ENCODE measurements at regions not wholly inside any gene's neighbourhood (a gene's known extent, or its start where the extent isn't known, plus 50 kb on each side); places are given as distances from the start of the nearest gene placed in this dataset.

DNA sequence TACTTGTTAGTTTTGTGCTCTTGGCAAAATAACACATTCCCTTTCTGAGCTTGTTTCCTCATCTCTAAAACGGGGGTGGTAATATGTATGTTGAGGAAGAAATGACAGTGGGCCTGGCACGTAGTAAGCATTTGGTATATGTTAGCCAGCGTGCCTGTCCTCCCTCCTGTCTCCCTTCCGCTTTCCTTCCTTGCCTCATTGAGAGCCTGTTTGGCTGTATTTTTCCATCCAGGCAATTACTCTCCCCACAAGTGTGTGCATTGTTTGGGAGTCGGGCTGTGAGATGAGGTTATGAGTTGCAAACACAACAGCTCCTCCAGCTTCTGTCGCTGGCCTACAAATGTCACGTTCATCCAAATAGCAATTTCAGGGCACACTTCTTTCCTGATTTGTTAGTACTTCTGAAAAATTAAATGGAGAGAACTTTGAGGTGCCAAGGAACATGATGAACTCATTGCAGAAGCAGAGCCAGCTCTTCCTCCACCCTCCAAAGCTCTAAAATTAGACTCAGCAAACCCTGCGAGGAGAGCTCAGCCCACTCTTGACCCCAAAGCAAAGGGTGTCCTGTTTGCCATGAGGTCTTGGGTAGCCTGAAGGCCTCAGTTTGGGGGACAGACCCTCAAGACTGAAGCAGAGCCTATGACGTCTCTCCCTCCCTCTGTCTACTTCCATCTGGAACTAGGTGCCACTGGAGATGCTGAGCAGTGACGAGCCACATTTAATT lies 50.7 kb upstream of the TOX2 start:
- no peak for DNase-seq (ENCODE audit: low read depth)

DNA sequence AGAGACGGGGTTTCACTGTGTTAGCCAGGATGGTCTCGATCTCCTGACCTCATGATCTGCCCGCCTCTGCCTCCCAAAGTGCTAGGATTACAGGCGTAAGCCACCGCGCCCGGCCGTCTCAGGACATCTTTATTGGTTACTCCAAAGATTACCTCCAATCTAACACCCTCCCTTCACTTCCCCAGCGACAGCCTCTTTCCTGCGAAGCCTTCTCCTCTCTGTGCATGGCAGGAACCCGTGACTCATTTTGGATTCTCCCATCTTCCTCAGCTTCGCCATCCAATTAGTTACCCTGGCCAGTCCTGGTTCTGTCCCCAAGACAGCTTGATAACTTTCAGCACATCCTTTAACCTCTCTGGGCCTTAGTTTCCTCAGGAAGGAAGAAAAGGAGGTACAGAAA lies 51.3 kb upstream of the TOX2 start:
- no peak for DNase-seq (ENCODE audit: low read depth)

DNA sequence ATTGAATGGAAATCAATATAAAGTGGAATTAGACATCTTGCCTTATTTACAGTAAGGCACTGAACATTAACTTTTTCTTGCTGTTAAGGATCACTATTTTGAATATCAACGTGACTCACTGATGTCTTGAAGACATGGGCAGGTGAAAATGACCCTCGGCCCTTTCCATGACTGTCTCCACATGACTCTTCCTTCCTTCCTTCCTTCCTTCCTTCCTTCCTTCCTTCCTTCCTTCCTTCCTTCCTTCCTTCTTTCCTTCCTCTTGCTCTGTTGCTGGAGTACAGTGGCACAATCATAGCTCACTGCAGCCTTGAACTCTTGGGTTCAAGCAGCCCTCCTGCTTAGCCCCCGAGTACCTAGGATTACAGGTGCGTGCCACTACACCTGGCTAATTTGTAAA lies 52.2 kb upstream of the TOX2 start:
- DNase-seq (ENCODE audit: low read depth) = no peak

DNA sequence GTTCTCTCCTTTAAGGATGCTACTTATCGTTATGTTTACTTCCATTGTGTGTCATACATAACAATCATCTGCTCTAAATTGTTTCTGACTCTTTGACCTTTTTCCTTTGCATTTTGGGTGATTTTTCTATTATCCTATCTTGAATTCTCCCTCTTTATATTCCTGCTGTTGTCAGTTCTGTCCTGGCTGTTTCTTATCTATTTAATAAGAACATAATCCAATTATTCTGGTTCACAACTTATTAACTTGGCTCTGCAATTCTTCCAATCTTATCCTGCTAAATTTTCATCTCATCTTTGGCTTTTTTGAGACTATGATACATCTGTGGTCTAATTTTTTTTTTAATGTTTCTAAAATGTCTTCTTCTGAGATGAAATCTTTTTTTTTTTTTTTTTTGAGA lies 54.7 kb upstream of the TOX2 start:
- DNase-seq (ENCODE audit: low read depth) = no peak

DNA sequence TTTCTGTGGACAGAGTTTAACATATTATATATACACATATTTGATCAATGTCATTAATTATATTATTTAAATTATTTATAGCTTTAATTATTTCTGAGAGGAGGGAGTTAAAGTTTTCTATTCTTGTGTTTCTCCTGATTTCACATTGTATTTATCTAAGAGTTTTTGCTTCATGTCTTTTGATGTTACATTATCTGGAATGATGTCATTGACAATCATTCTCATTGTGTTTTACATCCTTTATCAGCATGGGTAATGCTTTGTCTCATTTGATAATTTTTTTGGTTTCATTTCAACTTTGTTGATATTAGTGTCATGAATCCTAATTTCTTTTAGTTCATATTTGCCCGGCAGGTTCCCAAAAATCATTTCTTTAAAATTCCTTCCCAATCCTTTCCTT lies 56.7 kb upstream of the TOX2 start:
- no peak for DNase-seq (ENCODE audit: low read depth)

DNA sequence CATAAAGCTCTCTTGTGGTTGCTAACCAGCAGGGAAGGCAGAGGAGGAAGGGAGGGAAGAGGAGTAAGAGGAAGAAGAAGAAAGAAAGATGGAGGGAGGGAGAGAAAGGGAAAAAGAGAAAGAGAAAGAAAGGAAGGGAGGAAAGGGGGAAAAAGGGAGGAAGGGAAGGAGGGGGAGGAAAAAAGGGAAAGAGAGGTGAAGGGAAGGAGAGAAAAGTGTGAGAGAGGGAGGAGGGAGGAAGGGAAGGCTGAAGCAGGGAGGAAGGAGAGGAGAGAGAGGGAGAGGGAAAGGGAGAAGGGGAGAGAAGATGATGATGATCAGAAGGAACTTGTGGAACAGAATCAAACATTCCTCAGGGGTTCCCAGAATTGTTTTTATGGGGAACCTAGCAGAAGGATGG lies 57.5 kb upstream of the TOX2 start:
- DNase-seq (ENCODE audit: low read depth) = no peak

DNA sequence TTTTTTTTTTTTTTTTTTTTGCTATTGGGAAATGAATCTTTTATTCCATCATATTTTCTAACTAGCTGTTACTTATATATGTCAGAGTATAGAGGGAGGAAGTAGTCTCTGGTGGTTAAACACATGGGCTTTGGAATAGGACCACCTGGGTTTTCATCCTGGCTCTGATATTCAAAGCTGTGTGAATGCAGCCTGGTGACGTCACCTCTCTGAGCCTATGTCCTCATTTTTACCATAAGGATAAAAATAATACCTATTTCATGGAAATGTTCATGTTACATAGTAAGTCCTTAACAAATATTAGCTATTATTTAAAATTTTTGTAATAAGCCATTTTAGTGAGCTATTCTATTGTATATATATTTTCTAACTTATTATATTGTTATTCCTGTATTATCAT lies 58.8 kb upstream of the TOX2 start:
- DNase-seq (ENCODE audit: low read depth) = no peak

DNA sequence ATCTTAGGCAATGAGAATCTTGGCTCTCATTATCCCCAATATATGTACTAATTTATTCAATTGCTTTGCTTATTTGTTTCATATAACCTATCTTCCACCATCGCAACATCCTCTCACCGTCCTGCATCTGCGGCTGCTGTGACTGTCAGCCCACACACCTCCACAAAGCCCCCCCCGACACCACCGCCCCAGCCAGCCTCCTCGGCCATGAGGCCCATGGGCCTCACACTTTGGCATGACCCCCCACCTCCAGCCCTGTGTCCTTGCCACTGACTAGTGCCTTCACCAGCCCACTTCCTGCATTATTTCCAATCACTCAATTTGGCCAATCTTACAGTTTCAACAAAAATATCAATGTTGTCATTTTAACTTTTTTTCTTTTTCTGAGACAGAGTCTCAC lies 60.7 kb upstream of the TOX2 start:
- DNase-seq (ENCODE audit: low read depth) = no peak

DNA sequence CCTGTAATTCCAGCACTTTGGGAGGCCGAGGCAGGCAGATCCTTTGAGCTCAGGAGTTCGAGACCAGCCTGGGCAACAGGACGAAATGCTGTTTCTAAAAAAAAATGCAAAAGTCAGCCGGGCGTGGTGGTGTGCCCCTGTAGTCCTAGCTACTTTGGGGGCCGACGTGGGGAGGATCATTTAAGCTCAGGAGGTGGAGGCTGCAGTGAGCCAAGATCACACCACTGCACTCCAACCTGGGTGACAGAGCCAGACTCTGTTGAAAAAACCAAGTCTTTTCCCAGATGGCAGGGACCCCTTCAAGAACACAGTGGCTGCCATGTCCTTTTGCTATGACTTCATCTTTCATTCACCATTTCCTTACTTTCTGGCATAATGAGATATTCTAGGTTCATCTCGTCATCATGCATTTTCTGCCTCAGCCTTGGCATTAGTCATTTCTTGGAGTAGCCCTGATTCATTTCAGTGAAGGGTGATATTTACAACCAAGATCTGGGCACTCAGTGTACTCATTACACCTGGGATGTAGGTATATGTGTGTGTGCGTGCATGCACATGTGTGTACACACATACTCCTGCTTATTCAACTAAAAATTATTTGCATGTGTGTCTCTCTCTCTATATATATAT lies 61.4 kb upstream of the TOX2 start:
- peak; percentile 13 for DNase-seq (ENCODE audit: low read depth)

DNA sequence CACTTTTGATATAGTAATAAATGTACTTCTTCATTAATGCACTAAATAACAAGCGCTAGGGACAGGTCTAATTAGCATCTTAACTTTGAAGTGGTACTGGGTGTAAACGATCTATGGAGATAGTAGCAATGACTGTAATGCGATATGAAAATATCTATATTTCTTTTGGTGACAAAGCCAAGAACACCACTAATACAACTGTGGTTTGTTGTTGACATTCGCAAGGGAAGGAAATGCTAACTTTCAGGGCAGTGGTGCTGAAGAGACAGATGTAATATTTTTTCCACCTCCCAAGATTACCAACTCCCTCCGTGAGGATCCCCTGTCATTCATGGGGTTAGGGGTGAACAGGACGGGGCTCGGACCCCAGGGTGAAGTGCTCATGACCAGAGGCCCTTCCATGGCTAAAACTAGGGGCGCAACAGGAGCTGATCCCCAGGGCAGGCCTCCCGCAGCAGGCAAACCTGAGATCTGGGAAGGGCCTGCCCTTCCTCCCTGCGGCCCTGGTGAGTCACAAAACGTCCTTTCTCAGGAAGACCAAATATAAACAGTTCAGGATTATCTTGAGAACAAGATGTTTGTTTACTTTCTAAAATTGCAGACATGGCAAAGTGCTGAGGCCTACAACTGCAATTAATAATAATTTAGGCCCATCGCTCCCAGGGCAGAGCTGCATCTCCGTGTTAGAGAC lies 65.0 kb upstream of the TOX2 start:
- DNase-seq (ENCODE audit: low read depth) = peak; percentile 41

DNA sequence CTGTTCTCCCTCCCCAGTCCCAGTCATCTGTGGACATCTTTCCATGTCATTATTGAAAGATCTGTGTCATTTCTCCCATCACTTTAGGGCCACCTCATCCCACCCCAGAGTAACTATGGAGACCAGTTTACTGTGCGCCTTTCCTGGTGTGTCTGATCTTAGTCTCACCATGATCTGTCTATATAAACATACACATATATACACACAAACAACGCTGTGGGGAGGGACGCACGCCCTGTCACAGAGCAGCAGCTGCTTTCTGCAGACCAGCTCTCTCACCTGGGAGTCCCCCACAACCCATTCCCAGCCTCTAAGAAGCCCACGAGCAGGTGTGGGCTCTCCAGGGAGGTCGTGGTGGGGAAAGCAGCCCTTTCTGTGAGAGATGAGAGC lies 68.1 kb upstream of the TOX2 start:
- no peak for DNase-seq (ENCODE audit: low read depth)

DNA sequence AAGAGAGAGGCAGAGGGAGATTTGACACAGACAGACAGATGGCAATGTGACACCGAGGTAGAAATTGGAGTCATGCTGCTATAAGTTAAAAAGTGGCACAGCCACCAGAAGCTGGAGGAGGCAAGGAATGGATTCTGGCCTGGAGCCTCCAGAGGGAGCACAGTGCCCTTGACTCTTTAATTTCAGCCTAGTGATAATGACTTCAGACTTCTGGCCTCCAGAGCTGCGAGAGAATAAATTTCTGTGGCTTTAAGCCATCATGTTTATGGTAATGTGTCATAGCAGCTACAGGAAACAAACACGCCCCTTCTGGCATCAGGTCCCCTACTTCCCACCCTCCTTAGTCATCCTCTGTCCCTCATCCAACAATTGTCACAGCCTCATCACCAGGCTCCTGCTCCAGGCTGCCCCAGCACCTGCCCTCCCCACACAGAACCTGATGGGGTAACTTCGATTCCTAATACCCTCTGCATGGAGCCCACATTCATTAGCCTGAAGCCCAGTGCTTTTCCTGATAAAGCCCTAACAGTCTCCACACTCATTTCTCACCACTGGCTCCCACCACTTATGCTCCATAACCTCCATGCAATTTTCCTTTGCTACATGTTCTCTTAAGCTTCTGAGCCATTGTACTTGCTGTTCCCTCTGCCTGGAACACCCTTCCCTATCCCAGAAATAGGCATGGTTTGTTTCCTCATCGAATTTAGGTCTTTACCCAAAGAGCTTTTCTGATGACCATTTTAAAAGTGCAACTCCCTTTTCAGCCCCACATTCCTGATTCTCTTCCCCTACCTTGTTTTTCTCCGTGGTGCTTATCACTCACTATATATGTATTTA lies 69.7 kb upstream of the TOX2 start:
- peak; percentile 92 for DNase-seq (ENCODE audit: low read depth)

DNA sequence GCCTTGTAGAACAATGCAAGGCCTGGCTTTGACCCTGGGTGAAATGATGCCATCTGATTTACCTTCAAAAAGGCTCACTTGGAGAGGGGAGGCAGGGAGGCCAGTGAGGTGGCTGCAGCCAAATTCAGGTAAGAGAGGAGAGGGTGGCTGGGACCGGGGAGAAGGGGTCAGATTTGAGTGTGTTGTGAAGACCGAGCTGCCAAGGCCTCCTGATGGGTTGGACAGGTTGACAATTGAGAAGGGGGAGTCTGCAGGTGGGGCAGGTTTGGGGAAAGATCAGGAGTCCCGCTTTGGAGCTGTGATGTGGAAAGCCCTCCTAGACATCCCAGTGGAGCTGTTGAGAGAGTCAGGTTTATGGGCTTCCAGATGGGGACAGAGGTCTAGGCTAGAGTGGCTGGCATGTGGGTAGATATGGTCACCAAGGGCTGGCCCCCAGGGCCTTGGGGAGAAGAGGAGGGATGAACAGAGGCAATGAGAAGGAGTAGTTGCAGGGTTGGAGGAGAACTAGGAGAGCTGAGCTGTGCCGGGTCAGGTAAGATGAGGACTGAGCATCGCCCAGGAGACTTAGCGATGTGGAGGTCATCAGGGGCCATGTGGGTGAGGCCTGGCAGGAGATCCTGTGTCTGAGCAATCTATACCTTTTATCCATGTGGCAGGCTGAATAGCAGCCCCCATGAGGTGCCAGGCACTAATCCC lies 70.5 kb upstream of the TOX2 start:
- DNase-seq (ENCODE audit: low read depth) = no peak

DNA sequence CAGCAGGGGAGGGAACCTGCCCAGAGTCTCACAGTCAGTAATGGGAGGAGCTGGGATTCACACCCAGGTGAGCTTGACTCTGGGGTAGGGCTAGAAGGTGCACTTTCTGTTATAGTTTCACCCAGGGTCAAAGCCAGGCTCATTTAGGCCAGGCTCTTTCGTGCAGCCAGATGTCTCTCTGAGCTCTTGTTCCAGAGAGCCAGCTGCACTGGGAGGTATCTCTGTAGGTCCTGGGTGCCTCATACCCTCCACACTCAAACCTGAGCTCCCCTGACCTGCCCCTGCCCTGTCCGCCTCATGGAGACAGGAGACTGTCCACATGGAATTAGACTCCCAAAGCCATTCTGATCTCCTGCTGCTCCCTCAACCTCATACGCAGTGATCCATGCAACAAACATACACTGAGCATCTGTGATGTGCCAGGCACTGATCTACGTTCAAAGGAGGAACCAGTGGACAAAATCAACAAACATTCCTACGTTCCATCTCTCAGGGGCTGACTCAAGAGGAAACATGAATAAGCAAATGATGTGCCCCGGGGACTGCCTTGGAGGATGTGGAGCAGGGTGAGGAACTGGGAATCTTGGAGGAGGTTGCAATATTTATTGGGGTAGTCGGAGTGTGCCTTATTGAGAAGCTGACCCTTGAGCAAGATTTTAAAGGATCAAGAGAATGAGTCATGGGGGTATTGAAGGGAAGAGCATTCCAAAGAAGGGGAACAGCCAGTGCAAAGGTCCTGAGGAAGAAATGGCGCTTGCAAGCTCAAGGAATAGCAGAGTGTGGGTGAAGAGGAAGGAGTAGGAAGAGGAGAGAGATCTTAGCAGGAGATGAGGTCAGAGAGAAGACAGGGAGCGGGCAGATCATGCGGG lies 71.3 kb upstream of the TOX2 start:
- peak; percentile 12 for DNase-seq (ENCODE audit: low read depth)

DNA sequence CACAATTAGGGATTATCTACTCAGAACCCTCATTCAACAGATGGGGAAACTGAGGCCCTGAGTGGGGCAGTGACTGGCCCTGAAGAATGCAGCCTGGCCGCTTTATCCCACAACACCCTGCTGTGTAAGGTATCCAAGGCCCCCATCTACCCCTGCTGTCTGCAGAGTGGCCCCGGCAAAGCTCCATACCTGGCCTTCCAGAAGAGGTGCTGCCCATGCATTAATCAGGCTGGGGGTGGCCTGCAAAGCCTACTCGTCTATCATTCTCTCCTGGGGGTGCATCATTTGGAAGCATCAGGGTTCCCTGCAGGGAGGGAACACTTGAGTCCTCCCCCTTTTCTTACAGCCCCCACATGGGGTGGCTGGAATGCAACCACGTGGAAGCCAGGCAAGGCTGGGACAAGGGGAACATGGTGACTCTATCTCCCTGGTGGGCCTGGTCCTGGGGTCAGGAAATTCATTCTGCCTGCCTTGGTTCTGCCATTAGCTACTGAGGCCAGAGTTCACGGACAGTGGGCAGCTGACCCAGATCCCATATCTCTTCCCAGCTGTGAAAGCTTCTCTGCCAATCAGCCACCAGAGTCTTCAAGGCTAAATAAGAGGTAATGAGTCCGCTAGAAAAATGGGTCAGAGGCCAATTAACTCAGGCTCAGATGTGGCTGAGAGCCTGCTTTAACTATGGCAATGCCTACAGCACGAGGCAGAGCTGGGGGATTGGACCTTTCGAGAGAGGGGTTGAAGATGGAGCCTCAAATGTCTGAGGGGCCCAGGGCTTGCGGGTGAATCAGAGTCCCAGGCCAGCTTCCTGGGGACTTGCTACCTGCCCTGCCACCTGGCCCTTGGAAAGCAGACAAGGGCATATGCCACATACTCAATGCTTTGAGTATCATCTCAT lies 72.3 kb upstream of the TOX2 start:
- no peak for DNase-seq (ENCODE audit: low read depth)

DNA sequence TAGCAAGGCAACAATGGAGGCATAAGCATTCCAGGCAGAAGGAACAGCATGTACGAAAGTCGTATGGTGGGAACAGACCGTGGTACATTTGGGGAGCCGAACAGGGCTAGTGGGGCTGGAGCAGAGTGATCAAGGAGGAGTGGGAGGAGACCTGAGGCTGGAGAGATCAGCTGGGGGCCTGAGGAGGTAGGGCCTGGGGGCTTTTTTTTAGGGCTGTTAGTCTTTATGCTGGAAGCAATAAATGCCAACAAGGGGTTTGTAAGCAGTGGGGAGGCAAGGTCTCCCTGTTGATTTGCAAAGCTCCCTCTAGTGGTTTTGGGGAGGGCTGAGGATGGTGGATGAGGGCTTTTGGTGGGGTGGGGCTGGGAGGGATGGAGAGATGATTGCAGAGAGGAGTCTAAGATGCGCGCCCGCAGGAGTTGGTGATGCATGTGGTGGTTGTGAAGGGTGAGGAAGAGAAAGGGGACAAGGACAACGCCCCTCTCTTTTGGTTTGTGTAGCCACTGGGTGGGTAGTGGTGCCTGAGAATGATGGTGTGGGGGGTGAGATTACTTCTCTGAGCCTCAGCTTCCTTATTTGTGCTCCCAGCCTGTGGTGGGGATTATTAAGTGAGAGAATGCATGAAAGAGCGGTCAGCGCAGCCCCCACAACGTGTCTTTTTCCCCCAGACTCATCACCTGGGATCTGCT lies 74.1 kb upstream of the TOX2 start:
- peak; percentile 22 for DNase-seq (ENCODE audit: low read depth)

DNA sequence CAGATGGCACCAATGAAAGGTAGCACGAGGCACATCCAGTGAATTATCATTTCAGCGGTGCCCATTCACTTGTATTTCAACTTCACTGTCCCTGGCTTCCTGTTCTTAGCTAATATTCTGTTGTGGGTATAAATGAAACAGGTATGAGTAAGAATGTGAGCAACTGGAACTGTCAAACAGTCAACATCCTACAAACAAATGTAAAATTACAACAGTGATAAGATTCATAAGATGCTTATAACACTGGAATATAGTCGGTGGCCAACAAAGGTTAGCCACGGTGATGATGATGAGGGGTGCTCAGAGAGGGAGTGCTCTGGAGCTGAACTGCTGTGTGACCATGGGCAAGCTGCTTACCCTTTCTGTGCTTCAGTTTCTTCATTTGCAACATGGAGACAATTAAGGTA lies 74.9 kb upstream of the TOX2 start:
- DNase-seq (ENCODE audit: low read depth) = no peak

DNA sequence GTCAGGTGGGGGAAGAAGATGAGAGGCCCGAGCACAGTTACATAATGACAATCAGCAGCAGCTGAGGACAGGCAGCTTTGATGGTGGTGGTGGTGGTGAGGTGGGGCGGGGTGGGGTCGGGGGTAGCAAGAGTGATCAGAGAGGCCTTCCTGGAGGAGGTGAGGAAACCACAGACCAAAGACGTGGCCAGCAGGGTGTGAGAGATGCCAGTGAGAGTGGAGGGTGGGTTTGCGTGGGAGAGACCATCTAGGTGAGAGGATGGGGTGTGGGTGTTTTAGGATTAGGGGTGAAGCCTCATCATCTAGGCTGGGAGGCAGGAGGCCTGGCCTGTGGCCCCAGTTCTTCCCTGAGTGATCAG lies 76.0 kb upstream of the TOX2 start:
- DNase-seq (ENCODE audit: low read depth) = no peak

All from myocyte (in vitro differentiated cells).